T-cell (primary cell): ENCODE measurements at regions not wholly inside any gene's neighbourhood (a gene's known extent, or its start where the extent isn't known, plus 50 kb on each side); places are given as distances from the start of the nearest gene placed in this dataset.

ENCODE experiments used
- ATAC-seq, 4 experiments: fragments of 200-7000 bp in 3 of 4; fragments of 150-1000 bp in 1 of 4; cut with Tn5 transposase; replicated peaks in 1 of 4; 1 replicate in 3 of 4; 2 replicates in 1 of 4; pipeline ENCODE4 v1.10.0; 2021; ENCODE audit warnings: moderate library complexity in 3 of 4, mild to moderate bottlenecking in 2 of 4, moderate number of reproducible peaks in 1 of 4
- CTCF ChIA-PET, 2 donors: fragments of 300-600 bp; sonication (Branson Sonifier 250); formaldehyde crosslinking; loops; one replicate each; lab custom pipeline; 2022; ENCODE audit warnings: antibody characterized with exemption in 2 of 2; lab: Charles Lee
- POLR2A ChIA-PET, 2 donors: fragments of 300-600 bp; sonication (Branson Sonifier 250); formaldehyde crosslinking; loops; one replicate each; lab custom pipeline; 2022; ENCODE audit warnings: antibody characterized with exemption in 2 of 2; lab: Charles Lee
- DNase-seq, 35 experiments: peaks; one replicate each; pipeline versions ENCODE4 v3.0.0 to v3.0.0-alpha.2; 2013 to 2023
- H3K27ac ChIP-seq: one replicate; pipeline ENCODE4 v1.5.1; 2013; ENCODE audit warnings: low read length
- H3K27me3 ChIP-seq, 2 experiments: replicated peaks in 1 of 2; 1 replicate in 1 of 2; 2 replicates in 1 of 2; pipeline versions ENCODE4 v1.6.1 to v1.7.0; 2013; ENCODE audit warnings: low read length in 1 of 2, mixed read lengths in 1 of 2; ENCODE audit not compliant: control insufficient read depth in 2 of 2, insufficient read depth in 2 of 2; ENCODE audit errors: extremely low read depth in 1 of 2
- H3K36me3 ChIP-seq, 2 donors: 1 replicate in 1 of 2; 2 replicates in 1 of 2; pipeline versions ENCODE4 v1.6.1 to v1.7.0; 2013; ENCODE audit warnings: low read length in 1 of 2; ENCODE audit not compliant: control insufficient read depth in 2 of 2, insufficient read depth in 1 of 2; ENCODE audit errors: extremely low read depth in 1 of 2
- H3K4me1 ChIP-seq, 2 experiments: 1 replicate in 1 of 2; 2 replicates in 1 of 2; pipeline versions ENCODE4 v1.6.1 to v1.7.0; 2013; ENCODE audit warnings: low read length in 2 of 2, mixed read lengths in 1 of 2; ENCODE audit not compliant: insufficient read depth in 2 of 2, control insufficient read depth in 1 of 2; ENCODE audit errors: extremely low read depth in 1 of 2
- H3K4me3 ChIP-seq, 2 donors: 1 replicate in 1 of 2; 2 replicates in 1 of 2; pipeline versions ENCODE4 v1.5.1 to v1.7.0; 2013; ENCODE audit warnings: mild to moderate bottlenecking in 2 of 2, low read length in 1 of 2, moderate library complexity in 1 of 2; ENCODE audit not compliant: control insufficient read depth in 1 of 2; ENCODE audit errors: extremely low read depth in 1 of 2
- H3K9me3 ChIP-seq: 2 replicates; pipeline ENCODE4 v1.7.0; 2013
- H3K27ac Mint-ChIP-seq, 2 donors: one replicate each; pipeline ENCODE4 v1.8.0; 2020 to 2021; ENCODE audit warnings: mild to moderate bottlenecking in 2 of 2, mixed read lengths in 2 of 2
- H3K27me3 Mint-ChIP-seq, 2 donors: one replicate each; pipeline ENCODE4 v1.8.0; 2021 to 2022; ENCODE audit warnings: mixed read lengths in 2 of 2
- H3K36me3 Mint-ChIP-seq: one replicate; pipeline ENCODE4 v1.8.0; 2021; ENCODE audit warnings: mixed read lengths
- H3K4me1 Mint-ChIP-seq, 3 donors: one replicate each; pipeline ENCODE4 v1.8.0; 2020 to 2022; ENCODE audit warnings: mixed read lengths in 3 of 3, mild to moderate bottlenecking in 1 of 3
- H3K4me3 Mint-ChIP-seq, 3 donors: one replicate each; pipeline ENCODE4 v1.8.0; 2020 to 2022; ENCODE audit warnings: mild to moderate bottlenecking in 3 of 3, mixed read lengths in 3 of 3, moderate library complexity in 3 of 3
- H3K9me3 Mint-ChIP-seq, 3 donors: one replicate each; pipeline ENCODE4 v1.8.0; 2020 to 2022; ENCODE audit warnings: mixed read lengths in 3 of 3
- WGBS: methylation state at CpG from one replicate; pipeline ENCODE4 v1.1.5; 2013; ENCODE audit warnings: missing lambda C conversion rate; ENCODE audit not compliant: insufficient coverage; 5-methylcytosine and 5-hydroxymethylcytosine counted together

- H3K27me3 Mint-ChIP-seq, result peaks cover 0 to 1% of the 10 kb centered on the region in 2 donors
These were observed 479.7 kb upstream of the MEIS1 start for GRCh38 chr2:65955259-65955658.

GRCh38 chr2:65952966-65953761, 481.8 kb upstream of the MEIS1 start:
- H3K4me3 ChIP-seq, result no peak overlapping the region
- H3K27me3 ChIP-seq, result no peaks in the 10 kb centered on the region
- Mint-ChIP-seq H3K27me3 (peaks cover 0 to 1% of the 10 kb centered on the region in 2 donors), H3K4me1 (no peaks in the 10 kb centered on the region), H3K36me3 (no peaks in the 10 kb centered on the region), H3K9me3 (peaks cover 0 to 4% (median 3%) of the 10 kb centered on the region in 3 donors), H3K4me3 (no peak overlapping the region), H3K27ac (no peak overlapping the region)
- H3K4me1 ChIP-seq, result no peaks in the 10 kb centered on the region
- WGBS, result 60% methylated on average over 1 of the region's 5 CpGs
- DNase-seq (no peak), ATAC-seq (no peak)
- ChIA-PET CTCF (no interaction called here), POLR2A (no interaction called here)
- no peak overlapping the region for H3K27ac ChIP-seq
- no peaks in the 10 kb centered on the region for H3K9me3 ChIP-seq
- no peaks in the 10 kb centered on the region for H3K36me3 ChIP-seq

More at GRCh38 chr2:65955259-65955658, 479.7 kb upstream of the MEIS1 start:
- DNase-seq, result no peak
- no peaks in the 10 kb centered on the region for H3K36me3 Mint-ChIP-seq
- POLR2A ChIA-PET, result no interaction called here
- Histone ChIP-seq H3K9me3 (no peaks in the 10 kb centered on the region), H3K4me1 (no peaks in the 10 kb centered on the region), H3K36me3 (no peaks in the 10 kb centered on the region), H3K27me3 (no peaks in the 10 kb centered on the region), H3K4me3 (no peak overlapping the region), H3K27ac (no peak overlapping the region)
- CTCF ChIA-PET, result interaction anchor here in 1 of 2 donors (0.5 kb wide), 1 partner anchor 51 kb away, joined by 5 read pairs; no protein-coding TSS in a partner anchor
- H3K4me1 Mint-ChIP-seq, result no peaks in the 10 kb centered on the region
- no peak overlapping the region for H3K4me3 Mint-ChIP-seq
- WGBS, result 92% methylated on average over 2 of the region's 2 CpGs
- no peak overlapping the region for H3K27ac Mint-ChIP-seq
- ATAC-seq, result no peak
- H3K9me3 Mint-ChIP-seq, result peaks cover 0 to 4% (median 3%) of the 10 kb centered on the region in 3 donors

- Mint-ChIP-seq H3K27ac (no peak overlapping the region), H3K4me3 (no peak overlapping the region), H3K27me3 (no peaks in the 10 kb centered on the region), H3K9me3 (peaks cover 0 to 11% (median 4%) of the 10 kb centered on the region in 3 donors), H3K36me3 (no peaks in the 10 kb centered on the region), H3K4me1 (no peaks in the 10 kb centered on the region)
- H3K27ac ChIP-seq, result no peak overlapping the region
- POLR2A ChIA-PET, result no interaction called here
- no peak overlapping the region for H3K4me3 ChIP-seq
- CTCF ChIA-PET, result no interaction called here
- 91% methylated on average over 1 of the region's 1 CpG for WGBS
- H3K4me1 ChIP-seq, result no peaks in the 10 kb centered on the region
- ATAC-seq, result no peak
- no peaks in the 10 kb centered on the region for H3K36me3 ChIP-seq
- H3K27me3 ChIP-seq, result no peaks in the 10 kb centered on the region
- DNase-seq, result no peak
- H3K9me3 ChIP-seq, result no peaks in the 10 kb centered on the region
These were observed 490.7 kb upstream of the MEIS1 start for GRCh38 chr2:65944213-65944612.

- peaks cover 0 to 2% of the 10 kb centered on the region in 2 donors for H3K27me3 Mint-ChIP-seq
- H3K4me1 Mint-ChIP-seq, result no peaks in the 10 kb centered on the region
- no peak for DNase-seq
- no peak for ATAC-seq
- ChIA-PET POLR2A (no interaction called here), CTCF (no interaction called here)
- H3K36me3 Mint-ChIP-seq, result no peaks in the 10 kb centered on the region
- H3K27ac ChIP-seq, result no peak overlapping the region
- no peaks in the 10 kb centered on the region for H3K9me3 ChIP-seq
- no peaks in the 10 kb centered on the region for H3K36me3 ChIP-seq
- H3K9me3 Mint-ChIP-seq, result peaks cover 0 to 11% (median 7%) of the 10 kb centered on the region in 3 donors
- no peak overlapping the region for H3K4me3 ChIP-seq
- no peaks in the 10 kb centered on the region for H3K27me3 ChIP-seq
- no peak overlapping the region for H3K4me3 Mint-ChIP-seq
- WGBS, result 93% methylated on average over 7 of the region's 10 CpGs
- H3K27ac Mint-ChIP-seq, result no peak overlapping the region
- H3K4me1 ChIP-seq, result no peaks in the 10 kb centered on the region
These were observed 491.7 kb upstream of the MEIS1 start for GRCh38 chr2:65943099-65943786.

GRCh38 chr2:65940856-65941255, 494.1 kb upstream of the MEIS1 start:
- H3K36me3 Mint-ChIP-seq, result no peaks in the 10 kb centered on the region
- DNase-seq, result no peak
- no peaks in the 10 kb centered on the region for H3K9me3 ChIP-seq
- H3K27ac Mint-ChIP-seq, result no peak overlapping the region
- H3K4me3 ChIP-seq, result no peak overlapping the region
- no peak overlapping the region for H3K27ac ChIP-seq
- ATAC-seq, result no peak
- H3K27me3 ChIP-seq, result no peaks in the 10 kb centered on the region
- peaks cover 0 to 2% of the 10 kb centered on the region in 2 donors for H3K27me3 Mint-ChIP-seq
- no peaks in the 10 kb centered on the region for H3K4me1 ChIP-seq
- H3K4me3 Mint-ChIP-seq, result no peak overlapping the region
- ChIA-PET POLR2A (no interaction called here), CTCF (no interaction called here)
- H3K36me3 ChIP-seq, result no peaks in the 10 kb centered on the region
- no CpG with 5 or more reads among the region's 2 CpGs for WGBS
- peaks cover 0 to 11% (median 3%) of the 10 kb centered on the region in 3 donors for H3K9me3 Mint-ChIP-seq
- H3K4me1 Mint-ChIP-seq, result no peaks in the 10 kb centered on the region

- 75% methylated on average over 2 of the region's 2 CpGs for WGBS
- no peaks in the 10 kb centered on the region for H3K27me3 ChIP-seq
- H3K4me1 ChIP-seq, result no peaks in the 10 kb centered on the region
- H3K27ac Mint-ChIP-seq, result no peak overlapping the region
- CTCF ChIA-PET, result interaction anchor here in 1 of 2 donors (0.6 kb wide), 1 partner anchor 421 kb away, joined by 3 read pairs; no protein-coding TSS in a partner anchor
- DNase-seq (no peak), ATAC-seq (no peak)
- no peaks in the 10 kb centered on the region for H3K36me3 Mint-ChIP-seq
- peaks cover 0 to 11% (median 3%) of the 10 kb centered on the region in 3 donors for H3K9me3 Mint-ChIP-seq
- no peaks in the 10 kb centered on the region for H3K4me1 Mint-ChIP-seq
- POLR2A ChIA-PET, result no interaction called here
- no peak overlapping the region for H3K4me3 Mint-ChIP-seq
- H3K9me3 ChIP-seq, result no peaks in the 10 kb centered on the region
- no peaks in the 10 kb centered on the region for H3K36me3 ChIP-seq
- peaks cover 2 to 4% of the 10 kb centered on the region in 2 donors for H3K27me3 Mint-ChIP-seq
- no peak overlapping the region for H3K27ac ChIP-seq
- no peak overlapping the region for H3K4me3 ChIP-seq
These were observed 495.2 kb upstream of the MEIS1 start for GRCh38 chr2:65939687-65940086.
